Mesendoderm (in vitro differentiated cells): ENCODE measurements at regions not wholly inside any gene's neighbourhood (a gene's known extent, or its start where the extent isn't known, plus 50 kb on each side); places are given as distances from the start of the nearest gene placed in this dataset.

ENCODE experiments used
- DNase-seq: peaks from one replicate; pipeline ENCODE4 v3.0.0; 2013
- H2AK5ac ChIP-seq: 2 replicates; pipeline ENCODE4 v1.6.1; 2013; ENCODE audit warnings: low read length, inconsistent platforms
- H2BK120ac ChIP-seq: 2 replicates; pipeline ENCODE4 v1.6.1; 2013; ENCODE audit warnings: low read depth, mild to moderate bottlenecking, low read length, moderate library complexity, mixed read lengths
- H2BK15ac ChIP-seq: replicated peaks from 2 replicates; pipeline ENCODE4 v1.6.1; 2013; ENCODE audit warnings: low read depth, mild to moderate bottlenecking, moderate library complexity
- H2BK5ac ChIP-seq: 2 replicates; pipeline ENCODE4 v1.6.1; 2013; ENCODE audit warnings: low read length, inconsistent platforms
- H3K18ac ChIP-seq: 2 replicates; pipeline ENCODE4 v1.6.1; 2013; ENCODE audit warnings: mild to moderate bottlenecking, low read length, mixed read lengths
- H3K23ac ChIP-seq: one replicate; pipeline ENCODE4 v1.6.1; 2013; ENCODE audit warnings: low read length
- H3K27ac ChIP-seq: 2 replicates; pipeline ENCODE4 v1.5.1; 2013; ENCODE audit warnings: low read depth, mild to moderate bottlenecking, inconsistent platforms, low read length, moderate library complexity
- H3K27me3 ChIP-seq: 2 replicates; pipeline ENCODE4 v1.6.1; 2013; ENCODE audit warnings: low read length, control low read depth, mild to moderate bottlenecking, inconsistent platforms; ENCODE audit not compliant: insufficient read depth, poor library complexity
- H3K36me3 ChIP-seq: 2 replicates; pipeline ENCODE4 v1.6.1; 2013; ENCODE audit warnings: low read length, inconsistent platforms; ENCODE audit not compliant: control insufficient read depth, insufficient read depth
- H3K4ac ChIP-seq: one replicate; pipeline ENCODE4 v1.6.1; 2013; ENCODE audit warnings: low read depth, mild to moderate bottlenecking, low read length, moderate library complexity
- H3K4me1 ChIP-seq: 2 replicates; pipeline ENCODE4 v1.6.1; 2013; ENCODE audit warnings: low read depth, low read length, inconsistent platforms; ENCODE audit not compliant: control insufficient read depth
- H3K4me2 ChIP-seq: 2 replicates; pipeline ENCODE4 v1.6.1; 2013; ENCODE audit warnings: low read length
- H3K4me3 ChIP-seq: 2 replicates; pipeline ENCODE4 v1.5.1; 2013; ENCODE audit warnings: mild to moderate bottlenecking, low read length
- H3K56ac ChIP-seq: one replicate; pipeline ENCODE4 v1.6.1; 2013; ENCODE audit warnings: low read length
- H3K79me1 ChIP-seq: 2 replicates; pipeline ENCODE4 v1.6.1; 2013; ENCODE audit warnings: low read length, inconsistent platforms
- H3K79me2 ChIP-seq: 2 replicates; pipeline ENCODE4 v1.6.1; 2013; ENCODE audit warnings: mild to moderate bottlenecking, low read length; ENCODE audit not compliant: control insufficient read depth, insufficient read depth
- H3K9ac ChIP-seq: 2 replicates; pipeline ENCODE4 v1.6.1; 2013; ENCODE audit warnings: low read length, inconsistent platforms
- H4K5ac ChIP-seq: one replicate; pipeline ENCODE4 v1.6.1; 2013; ENCODE audit warnings: low read length
- H4K8ac ChIP-seq: one replicate; pipeline ENCODE4 v1.6.1; 2013; ENCODE audit warnings: low read depth, mild to moderate bottlenecking, control low read depth, low read length, moderate library complexity
- WGBS: extraction: QIAGEN DNeasy Blood & Tissue Kit; methylation state at CpG from one replicate; pipeline ENCODE4 v1.1.7; 2013; ENCODE audit warnings: low lambda C conversion rate, missing lambda C conversion rate; ENCODE audit not compliant: insufficient coverage; ENCODE audit errors: extremely low coverage; 5-methylcytosine and 5-hydroxymethylcytosine counted together

- H3K9ac ChIP-seq: no peak overlapping the region
- H2BK5ac ChIP-seq: no peak overlapping the region
- H3K4me3 ChIP-seq: no peak overlapping the region
- H3K79me1 ChIP-seq: no peaks in the 10 kb centered on the region
- no peak overlapping the region for H4K5ac ChIP-seq
- no CpG with 5 or more reads among the region's 1 CpG for WGBS
- H2BK15ac ChIP-seq: no peak overlapping the region
- no peak overlapping the region for H2AK5ac ChIP-seq
- DNase-seq: peak; percentile 42
- no peak overlapping the region for H2BK120ac ChIP-seq
- H4K8ac ChIP-seq: no peak overlapping the region
- H3K27me3 ChIP-seq: no peaks in the 10 kb centered on the region
- H3K79me2 ChIP-seq: no peaks in the 10 kb centered on the region
- no peak overlapping the region for H3K56ac ChIP-seq
- H3K36me3 ChIP-seq: no peaks in the 10 kb centered on the region
- H3K18ac ChIP-seq: no peak overlapping the region
- H3K4ac ChIP-seq: no peak overlapping the region
- no peak overlapping the region for H3K4me2 ChIP-seq
- H3K23ac ChIP-seq: no peak overlapping the region
- peaks cover 6% of the 10 kb centered on the region for H3K4me1 ChIP-seq
- H3K27ac ChIP-seq: no peak overlapping the region
These were observed 553.3 kb downstream of the HTR7 start for GRCh38 chr10:90304533-90304932.

- H3K56ac ChIP-seq: no peak overlapping the region
- no peak overlapping the region for H3K4me2 ChIP-seq
- H3K23ac ChIP-seq: no peak overlapping the region
- H3K4ac ChIP-seq: no peak overlapping the region
- peaks cover 6% of the 10 kb centered on the region for H3K4me1 ChIP-seq
- no peak overlapping the region for H2BK5ac ChIP-seq
- H2BK120ac ChIP-seq: no peak overlapping the region
- H3K4me3 ChIP-seq: no peak overlapping the region
- WGBS: no CpG with 5 or more reads among the region's 1 CpG
- no peak overlapping the region for H3K27ac ChIP-seq
- H3K36me3 ChIP-seq: no peaks in the 10 kb centered on the region
- H4K8ac ChIP-seq: no peak overlapping the region
- H3K27me3 ChIP-seq: no peaks in the 10 kb centered on the region
- no peak overlapping the region for H2BK15ac ChIP-seq
- no peaks in the 10 kb centered on the region for H3K79me1 ChIP-seq
- H3K9ac ChIP-seq: no peak overlapping the region
- no peak overlapping the region for H3K18ac ChIP-seq
- no peak overlapping the region for H4K5ac ChIP-seq
- no peak overlapping the region for H2AK5ac ChIP-seq
- no peak for DNase-seq
- H3K79me2 ChIP-seq: no peaks in the 10 kb centered on the region
These were observed 551.7 kb downstream of the HTR7 start for GRCh38 chr10:90306187-90306586.

GRCh38 chr10:90308223-90308622, 549.6 kb downstream of the HTR7 start:
- no peak overlapping the region for H2BK15ac ChIP-seq
- no peak overlapping the region for H4K8ac ChIP-seq
- no peaks in the 10 kb centered on the region for H3K36me3 ChIP-seq
- no peaks in the 10 kb centered on the region for H3K79me2 ChIP-seq
- no peak overlapping the region for H4K5ac ChIP-seq
- no peaks in the 10 kb centered on the region for H3K27me3 ChIP-seq
- H3K18ac ChIP-seq: no peak overlapping the region
- peaks cover 5% of the 10 kb centered on the region for H3K4me1 ChIP-seq
- H3K4ac ChIP-seq: no peak overlapping the region
- no CpG with 5 or more reads among the region's 7 CpGs for WGBS
- no peak overlapping the region for H3K4me2 ChIP-seq
- H3K23ac ChIP-seq: no peak overlapping the region
- H3K27ac ChIP-seq: no peak overlapping the region
- H3K56ac ChIP-seq: no peak overlapping the region
- no peak overlapping the region for H2AK5ac ChIP-seq
- H2BK120ac ChIP-seq: no peak overlapping the region
- no peak overlapping the region for H3K4me3 ChIP-seq
- DNase-seq: no peak
- no peak overlapping the region for H3K9ac ChIP-seq
- no peaks in the 10 kb centered on the region for H3K79me1 ChIP-seq
- H2BK5ac ChIP-seq: no peak overlapping the region

- H3K56ac ChIP-seq: no peak overlapping the region
- H3K4ac ChIP-seq: no peak overlapping the region
- H3K79me2 ChIP-seq: no peaks in the 10 kb centered on the region
- H3K4me2 ChIP-seq: no peak overlapping the region
- H3K9ac ChIP-seq: no peak overlapping the region
- DNase-seq: peak; percentile 52
- H2BK120ac ChIP-seq: no peak overlapping the region
- H3K4me3 ChIP-seq: no peak overlapping the region
- H3K18ac ChIP-seq: no peak overlapping the region
- WGBS: no CpG with 5 or more reads among the region's 3 CpGs
- H3K79me1 ChIP-seq: no peaks in the 10 kb centered on the region
- no peak overlapping the region for H3K27ac ChIP-seq
- H2BK5ac ChIP-seq: no peak overlapping the region
- H2BK15ac ChIP-seq: no peak overlapping the region
- no peak overlapping the region for H4K8ac ChIP-seq
- H3K4me1 ChIP-seq: peaks cover 2% of the 10 kb centered on the region
- H3K36me3 ChIP-seq: no peaks in the 10 kb centered on the region
- no peak overlapping the region for H2AK5ac ChIP-seq
- H4K5ac ChIP-seq: no peak overlapping the region
- no peak overlapping the region for H3K23ac ChIP-seq
- no peaks in the 10 kb centered on the region for H3K27me3 ChIP-seq
These were observed 544.1 kb downstream of the HTR7 start for GRCh38 chr10:90313576-90314325.

- H2AK5ac ChIP-seq: no peak overlapping the region
- no peak overlapping the region for H3K18ac ChIP-seq
- no peak for DNase-seq
- peaks cover 4% of the 10 kb centered on the region for H3K4me1 ChIP-seq
- no peak overlapping the region for H3K9ac ChIP-seq
- no peak overlapping the region for H2BK15ac ChIP-seq
- no peak overlapping the region for H3K4me3 ChIP-seq
- no peaks in the 10 kb centered on the region for H3K27me3 ChIP-seq
- H4K8ac ChIP-seq: no peak overlapping the region
- H2BK5ac ChIP-seq: no peak overlapping the region
- no peak overlapping the region for H3K4me2 ChIP-seq
- no peak overlapping the region for H3K27ac ChIP-seq
- no CpG with 5 or more reads among the region's 1 CpG for WGBS
- H4K5ac ChIP-seq: no peak overlapping the region
- no peaks in the 10 kb centered on the region for H3K79me2 ChIP-seq
- H2BK120ac ChIP-seq: no peak overlapping the region
- H3K23ac ChIP-seq: no peak overlapping the region
- no peak overlapping the region for H3K56ac ChIP-seq
- no peaks in the 10 kb centered on the region for H3K36me3 ChIP-seq
- H3K79me1 ChIP-seq: no peaks in the 10 kb centered on the region
- H3K4ac ChIP-seq: no peak overlapping the region
These were observed 543.1 kb downstream of the HTR7 start for GRCh38 chr10:90314718-90315117.

- no peak overlapping the region for H3K9ac ChIP-seq
- no peak overlapping the region for H3K4ac ChIP-seq
- no peak overlapping the region for H4K8ac ChIP-seq
- H3K79me1 ChIP-seq: no peaks in the 10 kb centered on the region
- H3K4me1 ChIP-seq: peaks cover 4% of the 10 kb centered on the region
- H2BK15ac ChIP-seq: no peak overlapping the region
- DNase-seq: no peak
- H2BK120ac ChIP-seq: no peak overlapping the region
- H3K79me2 ChIP-seq: no peaks in the 10 kb centered on the region
- H3K4me2 ChIP-seq: no peak overlapping the region
- no peak overlapping the region for H3K27ac ChIP-seq
- no peaks in the 10 kb centered on the region for H3K27me3 ChIP-seq
- no peak overlapping the region for H3K23ac ChIP-seq
- no peak overlapping the region for H4K5ac ChIP-seq
- no CpG with 5 or more reads among the region's 3 CpGs for WGBS
- no peak overlapping the region for H3K56ac ChIP-seq
- H3K36me3 ChIP-seq: no peaks in the 10 kb centered on the region
- no peak overlapping the region for H2BK5ac ChIP-seq
- H2AK5ac ChIP-seq: no peak overlapping the region
- H3K18ac ChIP-seq: no peak overlapping the region
- H3K4me3 ChIP-seq: no peak overlapping the region
These were observed 540.7 kb downstream of the HTR7 start for GRCh38 chr10:90317172-90317571.
